DOHH2 (cell line): ENCODE measurements at regions not wholly inside any gene's neighbourhood (a gene's known extent, or its start where the extent isn't known, plus 50 kb on each side); places are given as distances from the start of the nearest gene placed in this dataset.
A peak's percentile ranks its signal among the peaks of the same experiment; 100 is the strongest.

ENCODE experiments used
- H3F3A ChIP-seq: fragments of 200-600 bp; sonication (generic), shearing (Covaris generic); 2 replicates; pipeline ENCODE4 v1.6.0; 2016; ENCODE audit warnings: antibody characterized with exemption, mild to moderate bottlenecking; ENCODE audit not compliant: control insufficient read depth, insufficient read depth
- H3K27ac ChIP-seq: fragments of 200-600 bp; sonication (generic); 2 replicates; pipeline ENCODE4 v1.5.1; 2014; ENCODE audit warnings: low read depth, mild to moderate bottlenecking, low read length, moderate library complexity
- H3K27me3 ChIP-seq: fragments of 200-600 bp; sonication (generic); 2 replicates; pipeline ENCODE4 v1.6.1; 2014; ENCODE audit warnings: mild to moderate bottlenecking, low read length, mixed read lengths; ENCODE audit not compliant: control insufficient read depth
- H3K36me3 ChIP-seq: fragments of 200-600 bp; sonication (generic); 2 replicates; pipeline ENCODE4 v1.6.1; 2014; ENCODE audit warnings: mild to moderate bottlenecking, low read length, moderate library complexity, mixed read lengths; ENCODE audit not compliant: control insufficient read depth
- H3K4me1 ChIP-seq: fragments of 200-600 bp; sonication (generic); 2 replicates; pipeline ENCODE4 v1.6.1; 2014; ENCODE audit warnings: mild to moderate bottlenecking, low read length, mixed read lengths; ENCODE audit not compliant: control insufficient read depth
- H3K4me2 ChIP-seq: fragments of 200-600 bp; sonication (generic); 2 replicates; pipeline ENCODE4 v1.6.0; 2014; ENCODE audit warnings: mild to moderate bottlenecking, low read length, moderate library complexity
- H3K4me3 ChIP-seq: fragments of 200-600 bp; sonication (generic); 2 replicates; pipeline ENCODE4 v1.5.1; 2014; ENCODE audit warnings: mild to moderate bottlenecking, low read length, mixed read lengths
- H3K79me2 ChIP-seq: fragments of 200-600 bp; sonication (generic); 2 replicates; pipeline ENCODE4 v1.6.1; 2014; ENCODE audit warnings: mild to moderate bottlenecking, low read length, mixed read lengths; ENCODE audit not compliant: control insufficient read depth
- H3K9me2 ChIP-seq: fragments of 200-600 bp; sonication (generic); replicated peaks from 2 replicates; pipeline ENCODE4 v1.6.1; 2014; ENCODE audit warnings: mild to moderate bottlenecking, low read length, mixed read lengths; ENCODE audit not compliant: control insufficient read depth
- H3K9me3 ChIP-seq: fragments of 200-600 bp; sonication (generic); 2 replicates; pipeline ENCODE4 v1.6.1; 2014; ENCODE audit warnings: antibody characterized with exemption, low read length, mixed read lengths; ENCODE audit not compliant: control insufficient read depth, insufficient read depth
- H4K20me1 ChIP-seq: fragments of 200-600 bp; sonication (generic); 2 replicates; pipeline ENCODE4 v1.6.0; 2014; ENCODE audit warnings: low read depth, mild to moderate bottlenecking, antibody characterized with exemption, low read length, moderate library complexity; ENCODE audit not compliant: control insufficient read depth, insufficient read depth
- CTCF ChIP-seq: fragments of 200-600 bp; sonication (generic); IDR thresholded peaks from one replicate; pipeline ENCODE4 v1.5.1; 2014; ENCODE audit warnings: antibody characterized with exemption, mild to moderate bottlenecking, low read depth, low read length; ENCODE audit not compliant: poor library complexity, severe bottlenecking
- EZH2phosphoT487 ChIP-seq: fragments of 200-600 bp; sonication (generic); IDR thresholded peaks from 2 replicates; pipeline ENCODE4 v1.6.1; 2017; ENCODE audit warnings: borderline replicate concordance, mild to moderate bottlenecking, antibody characterized with exemption, low read length, moderate library complexity, mixed read lengths

DNA sequence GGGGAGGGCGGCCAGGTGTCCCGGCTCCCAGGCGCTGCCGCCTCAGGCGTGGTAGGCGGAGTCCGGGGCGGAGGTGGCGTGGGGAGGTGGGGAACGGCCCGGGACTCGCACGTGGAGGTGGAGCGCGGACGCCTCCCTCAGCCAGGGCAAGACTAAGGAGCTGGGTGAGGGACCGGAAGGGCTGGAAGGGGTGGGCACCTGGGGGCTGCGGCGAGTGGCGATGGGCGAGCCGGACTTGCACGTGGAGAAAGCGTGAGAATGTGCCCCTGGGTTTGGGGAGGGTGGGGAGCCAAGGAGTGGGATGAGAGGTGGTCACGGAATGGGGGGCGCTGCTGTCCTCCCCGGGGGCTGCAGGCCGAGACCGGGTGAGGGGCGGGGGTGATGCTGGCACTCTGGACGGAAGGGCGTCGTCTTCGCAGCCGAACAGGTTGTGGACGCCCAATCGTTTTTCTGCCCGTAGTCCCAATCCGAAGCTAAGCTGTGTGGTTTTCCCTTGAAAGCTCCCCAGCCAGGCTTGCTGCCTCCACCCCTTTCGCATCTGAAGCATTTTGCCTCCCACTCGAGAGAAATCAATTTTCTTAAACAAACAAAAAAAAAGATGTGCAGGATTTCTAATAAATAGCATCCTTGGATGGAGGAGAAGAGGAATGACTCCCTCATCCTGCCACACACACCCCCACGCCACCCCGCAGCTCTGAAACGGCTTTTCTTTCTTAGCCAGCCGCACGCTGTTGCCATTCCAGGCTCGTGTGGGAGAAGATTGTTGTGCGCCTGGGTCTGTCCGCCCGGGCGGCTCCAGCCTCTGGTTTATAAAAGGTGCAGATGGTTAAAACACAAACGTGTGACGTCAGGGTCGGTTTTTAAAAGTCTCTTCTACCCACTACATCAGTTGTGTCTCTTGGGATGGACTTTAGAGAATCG lies 62.5 kb upstream of the ANKRD28 start:
- Histone ChIP-seq H4K20me1 (0 out of 2 replicates have a peak, but pooled peaks cover 4% of the 10 kb centered on the region), H3K79me2 (peaks cover 73% of the 10 kb centered on the region), H3K4me1 (peaks cover 41% of the 10 kb centered on the region), H3F3A (no peaks in the 10 kb centered on the region; the same call in 1 of the 2 replicates), H3K9me2 (no peaks in the 10 kb centered on the region), H3K4me3 (peak overlapping the region; percentile 87), H3K4me2 (peak overlapping the region; percentile 77), H3K36me3 (peaks cover 38% of the 10 kb centered on the region), H3K27me3 (no peaks in the 10 kb centered on the region), H3K27ac (peak overlapping the region; percentile 72), H3K9me3 (peaks cover 10% of the 10 kb centered on the region)
- TF ChIP-seq EZH2phosphoT487 (no peak), CTCF (peak; percentile 17)

DNA sequence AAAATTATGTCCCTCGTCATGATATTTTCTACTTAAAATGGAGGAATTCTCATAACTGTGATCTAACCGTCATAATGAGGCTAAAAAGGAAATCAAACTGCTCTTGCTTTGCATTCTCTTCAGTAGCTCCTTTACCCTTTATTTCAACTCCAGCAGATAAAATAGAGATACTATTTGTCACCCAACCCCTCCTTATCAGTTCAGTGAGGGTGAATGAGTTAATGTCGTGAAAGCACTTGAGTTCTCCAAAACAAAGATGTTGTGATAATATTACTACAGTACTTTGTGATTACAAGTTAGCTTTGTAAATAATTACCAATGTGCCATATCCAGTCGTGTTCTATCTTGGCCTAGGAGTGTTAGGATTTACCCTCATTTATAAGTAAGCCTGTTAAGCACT lies 63.4 kb upstream of the ANKRD28 start:
- H3K36me3 ChIP-seq, result peaks cover 37% of the 10 kb centered on the region
- H3K4me1 ChIP-seq, result peaks cover 38% of the 10 kb centered on the region
- no peaks in the 10 kb centered on the region for H3K27me3 ChIP-seq
- peaks cover 64% of the 10 kb centered on the region for H3K79me2 ChIP-seq
- 0 out of 2 replicates have a peak, but pooled peaks cover 4% of the 10 kb centered on the region for H4K20me1 ChIP-seq
- H3K4me3 ChIP-seq, result peak overlapping the region; percentile 87
- peaks cover 14% of the 10 kb centered on the region for H3K9me3 ChIP-seq
- no peaks in the 10 kb centered on the region; the same call in 1 of the 2 replicates for H3F3A ChIP-seq
- H3K9me2 ChIP-seq, result no peaks in the 10 kb centered on the region
- no peak overlapping the region for H3K27ac ChIP-seq
- TF ChIP-seq EZH2phosphoT487, result no peak
- TF ChIP-seq CTCF, result no peak
- H3K4me2 ChIP-seq, result peak overlapping the region; percentile 77

- Histone ChIP-seq H3K36me3 (no peaks in the 10 kb centered on the region), H3K27me3 (no peaks in the 10 kb centered on the region), H3K4me2 (no peak overlapping the region), H3K79me2 (no peaks in the 10 kb centered on the region), H3F3A (no peaks in the 10 kb centered on the region), H3K9me2 (no peaks in the 10 kb centered on the region), H3K4me3 (no peak overlapping the region), H3K27ac (no peak overlapping the region), H3K9me3 (no peaks in the 10 kb centered on the region), H3K4me1 (no peaks in the 10 kb centered on the region), H4K20me1 (no peaks in the 10 kb centered on the region)
- TF ChIP-seq EZH2phosphoT487 (no peak), CTCF (no peak)
Observed at GRCh38 chr3:15872807-15873206, 75.0 kb upstream of the ANKRD28 start.
